ENCODE measurements at regions not wholly inside any gene's neighbourhood (a gene's known extent, or its start where the extent isn't known, plus 50 kb on each side); places are given as distances from the start of the nearest gene placed in this dataset.
"Not testable (repeated sequence)": the region's sequence is repeated elsewhere in the genome, so short reads cannot be mapped to it uniquely, and the experiment has no call there.

- FAIRE-seq (no peak), DNase-seq (ENCODE audit: low read depth, low spot score) (no peak)
- no peaks in the 10 kb centered on the region for H3K9me3 ChIP-seq (ENCODE audit: control insufficient read depth, low read depth, low read length)
- peaks cover 2% of the 10 kb centered on the region for H3K27me3 ChIP-seq (ENCODE audit: control insufficient read depth, extremely low read depth, insufficient read depth, low read length)
- TF ChIP-seq CTCF (optimal IDR thresholded peaks at IDR 0.05 in 1 of 3, IDR thresholded peaks at IDR 0.05 in 1 of 3, conservative IDR thresholded peaks at IDR 0.05 in 1 of 3; ENCODE audit: extremely low read depth in 1 of 3, insufficient read depth in 2 of 3, low read length in 3 of 3) = no peak
- H3K9me1 ChIP-seq (ENCODE audit: control insufficient read depth, extremely low read depth, insufficient read depth, low read length) = no peaks in the 10 kb centered on the region
- H3K79me2 ChIP-seq (ENCODE audit: control insufficient read depth, insufficient read depth, low read length) = no peaks in the 10 kb centered on the region
- no peaks in the 10 kb centered on the region for H3K36me3 ChIP-seq (ENCODE audit: control insufficient read depth in 2 of 2, extremely low read depth in 1 of 2, insufficient read depth in 2 of 2, low read length in 2 of 2)
- H3K4me3 ChIP-seq (ENCODE audit: control insufficient read depth in 2 of 3, extremely low read depth in 1 of 3, insufficient read depth in 2 of 3, low read depth in 1 of 3, low read length in 3 of 3) = no peak overlapping the region
- H3K4me1 ChIP-seq (ENCODE audit: control insufficient read depth, extremely low read depth, insufficient read depth, low read length) = peaks cover 3% of the 10 kb centered on the region
- dilution Hi-C loops (cut with MboI; ENCODE audit: extremely low pct_ligation_motif_present, low sequenced_read_pairs) = no loop called here
- H3K9ac ChIP-seq (ENCODE audit: control insufficient read depth, extremely low read depth, insufficient read depth, low read length) = no peak overlapping the region
- H3K27ac ChIP-seq (ENCODE audit: control insufficient read depth, insufficient read depth, low read length) = no peak overlapping the region
- no peak overlapping the region for H2AFZ ChIP-seq (ENCODE audit: control insufficient read depth, low read length)
- no peak overlapping the region for H3K4me2 ChIP-seq (ENCODE audit: control insufficient read depth, extremely low read depth, insufficient read depth, low read depth, low read length)
- H4K20me1 ChIP-seq (ENCODE audit: control insufficient read depth, extremely low read depth, insufficient read depth, low read length) = no peaks in the 10 kb centered on the region
These were observed 60.7 kb upstream of the PAK3 start for GRCh38 chrX:111035256-111035655.

GRCh38 chrX:111022998-111023397 is 73.0 kb upstream of the PAK3 start:
- H2AFZ ChIP-seq (ENCODE audit: control insufficient read depth, low read length); H3K79me2 ChIP-seq (ENCODE audit: control insufficient read depth, insufficient read depth, low read length); H3K27ac ChIP-seq (ENCODE audit: control insufficient read depth, insufficient read depth, low read length); H3K36me3 ChIP-seq (ENCODE audit: control insufficient read depth in 2 of 2, extremely low read depth in 1 of 2, insufficient read depth in 2 of 2, low read length in 2 of 2); DNase-seq (ENCODE audit: low read depth, low spot score); H4K20me1 ChIP-seq (ENCODE audit: control insufficient read depth, extremely low read depth, insufficient read depth, low read length); H3K4me3 ChIP-seq (ENCODE audit: control insufficient read depth in 2 of 3, extremely low read depth in 1 of 3, insufficient read depth in 2 of 3, low read depth in 1 of 3, low read length in 3 of 3); H3K9me1 ChIP-seq (ENCODE audit: control insufficient read depth, extremely low read depth, insufficient read depth, low read length); dilution Hi-C loops (cut with MboI; ENCODE audit: extremely low pct_ligation_motif_present, low sequenced_read_pairs); H3K4me1 ChIP-seq (ENCODE audit: control insufficient read depth, extremely low read depth, insufficient read depth, low read length); H3K9ac ChIP-seq (ENCODE audit: control insufficient read depth, extremely low read depth, insufficient read depth, low read length); H3K9me3 ChIP-seq (ENCODE audit: control insufficient read depth, low read depth, low read length); FAIRE-seq; H3K27me3 ChIP-seq (ENCODE audit: control insufficient read depth, extremely low read depth, insufficient read depth, low read length); H3K4me2 ChIP-seq (ENCODE audit: control insufficient read depth, extremely low read depth, insufficient read depth, low read depth, low read length): not testable (repeated sequence)

GRCh38 chrX:111020283-111020682 is 75.7 kb upstream of the PAK3 start:
- dilution Hi-C loops (cut with MboI; ENCODE audit: extremely low pct_ligation_motif_present, low sequenced_read_pairs) = no loop called here
- no peak for FAIRE-seq
- no peak overlapping the region for H2AFZ ChIP-seq (ENCODE audit: control insufficient read depth, low read length)

More at GRCh38 chrX:111020283-111020682, 75.7 kb upstream of the PAK3 start:
- no peak overlapping the region for H3K27ac ChIP-seq (ENCODE audit: control insufficient read depth, insufficient read depth, low read length)
- no peak for DNase-seq (ENCODE audit: low read depth, low spot score)
- H4K20me1 ChIP-seq (ENCODE audit: control insufficient read depth, extremely low read depth, insufficient read depth, low read length) = no peaks in the 10 kb centered on the region
- no peak overlapping the region for H3K9ac ChIP-seq (ENCODE audit: control insufficient read depth, extremely low read depth, insufficient read depth, low read length)
- no peaks in the 10 kb centered on the region for H3K27me3 ChIP-seq (ENCODE audit: control insufficient read depth, extremely low read depth, insufficient read depth, low read length)
- no peak overlapping the region for H3K4me2 ChIP-seq (ENCODE audit: control insufficient read depth, extremely low read depth, insufficient read depth, low read depth, low read length)
- no peaks in the 10 kb centered on the region for H3K9me1 ChIP-seq (ENCODE audit: control insufficient read depth, extremely low read depth, insufficient read depth, low read length)
- no peaks in the 10 kb centered on the region for H3K36me3 ChIP-seq (ENCODE audit: control insufficient read depth in 2 of 2, extremely low read depth in 1 of 2, insufficient read depth in 2 of 2, low read length in 2 of 2)
- TF ChIP-seq EZH2 (IDR thresholded peaks at IDR 0.05; ENCODE audit: low read length) (no peak), CTCF (optimal IDR thresholded peaks at IDR 0.05 in 1 of 3, IDR thresholded peaks at IDR 0.05 in 1 of 3, conservative IDR thresholded peaks at IDR 0.05 in 1 of 3; ENCODE audit: extremely low read depth in 1 of 3, insufficient read depth in 2 of 3, low read length in 3 of 3) (no peak)
- H3K4me3 ChIP-seq (ENCODE audit: control insufficient read depth in 2 of 3, extremely low read depth in 1 of 3, insufficient read depth in 2 of 3, low read depth in 1 of 3, low read length in 3 of 3) = no peak overlapping the region
- H3K9me3 ChIP-seq (ENCODE audit: control insufficient read depth, low read depth, low read length) = no peaks in the 10 kb centered on the region
- no peaks in the 10 kb centered on the region for H3K4me1 ChIP-seq (ENCODE audit: control insufficient read depth, extremely low read depth, insufficient read depth, low read length)
- no peaks in the 10 kb centered on the region for H3K79me2 ChIP-seq (ENCODE audit: control insufficient read depth, insufficient read depth, low read length)

Measured in keratinocyte (primary cell).